IMR-90 (cell line): ENCODE measurements at regions not wholly inside any gene's neighbourhood (a gene's known extent, or its start where the extent isn't known, plus 50 kb on each side); places are given as distances from the start of the nearest gene placed in this dataset.

Experiments
- CTCF ChIP-seq: conservative IDR thresholded peaks from 2 replicates; pipeline ENCODE4 v1.5.1; 2012; ENCODE audit warnings: mild to moderate bottlenecking, low read depth, low read length, improper control_type of control experiment
- NFE2L2 ChIP-seq: fragments of 150-350 bp; IDR thresholded peaks from 2 replicates; pipeline ENCODE4 v1.6.1; 2016; ENCODE audit warnings: low read depth, mild to moderate bottlenecking, low read length
- POLR2A ChIP-seq: IDR thresholded peaks from 2 replicates; pipeline ENCODE4 v1.6.1; 2012; ENCODE audit warnings: mild to moderate bottlenecking, low read depth, low read length
- RAD21 ChIP-seq: IDR thresholded peaks from 2 replicates; pipeline ENCODE4 v1.6.1; 2012; ENCODE audit warnings: low read length, improper control_type of control experiment
- RFX5 ChIP-seq: IDR thresholded peaks from 2 replicates; pipeline ENCODE4 v1.8.0; 2012; ENCODE audit warnings: low read depth, mild to moderate bottlenecking, low read length, moderate library complexity
- SMC3 ChIP-seq: fragments of 150-350 bp; IDR thresholded peaks from 2 replicates; pipeline ENCODE4 v1.6.1; 2016; ENCODE audit warnings: low read depth, mild to moderate bottlenecking, antibody characterized with exemption, low read length, moderate library complexity
- USF2 ChIP-seq: fragments of 150-350 bp; IDR thresholded peaks from 2 replicates; pipeline ENCODE4 v1.6.1; 2017; ENCODE audit warnings: mild to moderate bottlenecking, antibody characterized with exemption, low read length, low read depth

GRCh38 chr1:90807329-90807728 is 90.2 kb upstream of the BARHL2 start:
- TF ChIP-seq RFX5: no peak
- TF ChIP-seq CTCF: no peak
- TF ChIP-seq NFE2L2: no peak
- TF ChIP-seq POLR2A: no peak
- no peak for TF ChIP-seq RAD21
- TF ChIP-seq SMC3: no peak
- no peak for TF ChIP-seq USF2
